GM21367 (cell line): ENCODE measurements at regions not wholly inside any gene's neighbourhood (a gene's known extent, or its start where the extent isn't known, plus 50 kb on each side); places are given as distances from the start of the nearest gene placed in this dataset.
A peak's percentile ranks its signal among the peaks of the same experiment; 100 is the strongest.

Experiments
- ATAC-seq: cut with Tn5 transposase; IDR thresholded peaks from one replicate; pipeline ENCODE4 v1.9.1; 2021; ENCODE audit not compliant: unreplicated experiment

DNA sequence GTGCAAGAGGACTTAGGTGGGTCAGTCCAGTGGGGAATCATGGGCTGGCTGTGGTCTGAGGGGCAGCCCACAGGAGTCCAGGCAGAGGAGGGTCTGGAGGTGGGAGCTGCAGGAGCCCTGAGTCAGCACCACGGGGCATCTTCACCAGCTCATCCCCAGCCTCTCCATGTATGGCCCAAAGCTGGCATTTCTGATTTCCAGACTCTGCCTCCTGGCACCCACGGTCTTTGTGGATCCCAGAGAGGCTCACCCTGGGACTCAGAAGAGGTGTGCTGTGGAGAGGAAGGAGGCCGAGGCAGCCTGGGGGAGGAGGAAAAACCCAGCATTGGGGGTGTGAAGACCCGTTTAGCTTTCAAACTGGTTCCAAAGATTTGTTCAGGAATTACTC, 64.5 kb upstream of the KLF13 start:
- ATAC-seq = no peak

DNA sequence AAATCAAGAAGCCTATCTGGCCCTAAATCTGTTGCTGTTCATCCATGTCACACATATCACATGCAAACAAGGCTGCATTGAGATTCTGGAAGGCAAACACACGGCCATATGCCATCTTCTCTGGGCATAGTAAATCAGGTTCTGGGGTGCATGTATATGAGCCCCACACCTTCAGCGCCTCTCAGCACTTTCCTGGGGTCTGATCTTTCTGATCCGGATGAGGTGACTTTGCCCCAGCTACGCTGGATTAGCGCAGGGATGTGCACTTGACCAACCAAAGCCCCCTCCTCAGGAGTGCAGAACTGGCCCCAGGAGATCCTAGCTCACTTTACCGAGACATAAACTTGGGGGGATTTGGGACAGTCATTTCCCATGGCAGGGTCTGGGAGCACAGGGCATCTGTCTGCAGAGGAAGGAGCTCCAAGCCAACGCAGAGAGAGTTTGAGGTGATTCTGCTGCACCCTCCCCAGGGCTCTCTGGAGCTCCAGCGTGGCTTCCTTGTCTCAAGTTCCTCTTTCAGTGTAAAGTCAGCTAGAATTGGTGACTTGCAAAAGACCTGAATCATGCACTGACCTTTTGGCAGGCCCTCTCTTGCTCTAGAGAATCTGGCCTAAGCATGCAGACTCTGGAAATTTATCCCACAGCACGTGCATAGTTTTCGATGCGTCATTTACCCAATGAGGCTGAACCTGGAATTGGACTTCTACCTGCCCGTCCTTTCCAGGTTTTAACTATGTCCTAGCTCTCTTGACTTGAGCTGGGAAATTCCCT, 63.5 kb upstream of the KLF13 start:
- no peak for ATAC-seq

DNA sequence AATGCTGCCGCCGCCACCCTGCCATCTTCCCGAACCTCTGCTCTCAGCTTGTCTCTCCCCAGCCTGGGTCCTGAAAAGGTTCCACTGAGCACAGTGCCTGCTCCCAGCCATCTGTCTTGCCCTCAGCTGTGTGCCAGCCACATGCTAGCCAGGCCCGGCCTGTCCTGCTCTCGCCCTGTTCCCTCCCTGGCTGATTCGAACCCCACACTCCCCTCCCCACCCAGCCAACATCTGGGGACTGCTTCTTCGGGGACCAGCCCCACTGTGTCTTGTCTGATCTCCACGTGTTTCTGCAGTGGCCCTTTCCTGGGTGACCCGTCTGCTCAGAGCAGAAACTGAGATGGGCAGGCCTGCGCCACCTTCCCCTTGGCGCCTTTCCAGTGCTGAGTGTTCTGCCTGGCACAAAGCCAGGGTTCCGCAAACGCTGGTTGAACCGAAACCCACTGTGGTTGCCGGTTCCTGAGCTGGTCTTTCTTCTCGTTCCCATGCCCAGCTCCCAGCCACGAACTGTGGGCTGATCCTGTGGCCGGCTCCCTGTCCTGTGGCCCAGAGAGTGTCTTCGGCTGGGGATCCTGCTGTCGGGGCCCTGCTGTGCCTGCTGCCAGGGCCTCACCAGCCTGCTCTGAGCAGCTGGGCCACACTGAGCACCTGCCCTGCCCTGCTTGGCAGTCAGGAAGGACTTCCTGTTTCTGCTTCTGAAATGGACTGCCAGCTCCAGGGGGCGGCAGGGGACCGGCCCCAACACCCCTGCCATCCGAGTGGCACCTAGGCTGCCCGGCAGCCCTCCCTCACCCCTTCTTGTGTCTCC, 62.7 kb upstream of the KLF13 start:
- no peak for ATAC-seq

DNA sequence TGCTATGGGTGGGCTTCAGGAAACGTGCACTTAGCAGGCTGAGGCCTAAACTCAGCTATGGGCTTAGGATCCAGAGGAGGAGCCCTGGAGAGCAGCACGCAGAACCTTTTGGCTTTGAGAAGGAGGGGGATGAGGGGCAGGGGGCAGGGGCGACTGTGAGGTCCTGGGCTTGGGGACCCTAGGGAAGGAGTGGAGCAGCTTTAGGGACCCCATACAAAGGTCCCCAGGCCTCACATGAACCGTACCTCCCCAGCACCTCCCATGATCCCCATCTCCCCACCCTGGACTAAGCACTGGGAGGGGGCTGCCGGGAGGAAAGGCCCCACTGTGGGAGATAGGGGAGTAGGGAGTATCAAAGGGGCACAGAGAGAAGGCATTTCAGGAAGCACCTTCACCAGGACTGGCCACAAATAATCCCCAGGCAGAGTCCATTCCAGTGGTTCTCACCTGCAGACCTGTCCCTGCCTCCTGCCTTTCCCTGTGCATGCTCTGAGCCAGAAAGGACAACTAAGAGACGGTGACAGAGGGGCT, 62.0 kb upstream of the KLF13 start:
- no peak for ATAC-seq

GRCh38 chr15:31265090-31265870, 61.4 kb upstream of the KLF13 start:
- no peak for ATAC-seq

- ATAC-seq = peak; percentile 32
Measured at GRCh38 chr15:31265871-31266711, 60.5 kb upstream of the KLF13 start.

DNA sequence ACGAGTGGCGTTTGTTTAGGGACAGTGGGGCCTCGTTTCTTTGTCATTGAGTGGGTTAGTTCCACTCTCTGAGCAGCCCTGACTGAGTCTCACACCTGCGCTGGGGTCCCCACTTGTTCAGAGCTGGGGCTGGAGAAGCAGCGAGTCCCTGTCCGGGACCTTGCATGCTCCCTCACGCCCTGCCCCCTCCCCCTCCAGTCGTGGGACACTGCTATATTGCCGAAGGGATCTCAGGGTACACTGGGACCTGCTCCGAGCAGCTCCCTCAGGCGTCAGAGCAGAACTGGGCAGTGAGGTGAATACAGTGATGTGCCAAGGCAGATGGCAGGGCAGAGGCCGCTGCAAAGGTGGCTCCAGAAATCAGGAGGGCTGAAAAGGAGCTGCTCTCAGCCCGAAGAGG, 59.9 kb upstream of the KLF13 start:
- ATAC-seq = no peak

GRCh38 chr15:31267161-31268107, 59.2 kb upstream of the KLF13 start:
- no peak for ATAC-seq

GRCh38 chr15:31268108-31268501, 58.5 kb upstream of the KLF13 start:
- no peak for ATAC-seq

DNA sequence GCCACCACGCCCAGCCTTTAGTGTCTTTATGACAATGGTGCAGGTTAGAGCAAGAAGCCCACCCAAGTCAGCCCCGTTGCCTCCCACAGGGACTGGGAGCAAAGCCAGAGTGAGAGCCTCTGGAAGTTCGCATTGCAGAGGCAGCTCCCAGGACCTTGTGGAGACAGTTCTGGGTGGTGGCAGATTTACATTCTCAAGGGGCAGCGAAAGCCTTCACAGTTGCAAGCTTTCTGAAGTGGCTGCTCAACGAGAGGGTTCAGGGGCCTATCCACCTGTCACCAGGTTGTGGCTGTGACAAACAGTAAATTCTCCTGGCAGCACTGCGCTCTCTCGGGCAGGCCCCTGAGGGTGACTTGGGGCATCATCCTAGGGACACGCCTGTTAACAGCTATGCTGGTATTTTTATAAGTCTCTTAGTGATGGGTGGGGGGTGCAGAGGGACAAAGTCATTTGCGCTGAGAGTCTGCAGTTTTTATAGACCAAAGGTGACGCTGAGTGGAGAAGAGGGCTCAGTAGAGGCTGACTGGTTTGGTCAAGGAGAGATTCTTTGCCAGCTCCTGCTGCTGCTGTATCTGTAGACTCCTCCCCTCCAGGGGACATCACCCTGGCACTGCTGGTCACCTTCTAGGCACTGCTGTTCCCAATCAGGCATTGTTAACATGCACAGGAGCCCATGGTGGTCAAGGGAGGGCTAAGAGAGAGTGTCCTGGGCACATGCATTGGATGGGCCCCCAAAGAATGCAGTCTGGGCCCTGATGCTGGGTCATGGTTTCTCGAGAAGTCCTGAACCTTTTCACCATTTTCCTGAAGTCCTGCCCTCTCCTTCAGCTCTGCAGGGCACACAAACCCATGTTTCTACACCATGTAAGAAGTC, 57.5 kb upstream of the KLF13 start:
- ATAC-seq = no peak

DNA sequence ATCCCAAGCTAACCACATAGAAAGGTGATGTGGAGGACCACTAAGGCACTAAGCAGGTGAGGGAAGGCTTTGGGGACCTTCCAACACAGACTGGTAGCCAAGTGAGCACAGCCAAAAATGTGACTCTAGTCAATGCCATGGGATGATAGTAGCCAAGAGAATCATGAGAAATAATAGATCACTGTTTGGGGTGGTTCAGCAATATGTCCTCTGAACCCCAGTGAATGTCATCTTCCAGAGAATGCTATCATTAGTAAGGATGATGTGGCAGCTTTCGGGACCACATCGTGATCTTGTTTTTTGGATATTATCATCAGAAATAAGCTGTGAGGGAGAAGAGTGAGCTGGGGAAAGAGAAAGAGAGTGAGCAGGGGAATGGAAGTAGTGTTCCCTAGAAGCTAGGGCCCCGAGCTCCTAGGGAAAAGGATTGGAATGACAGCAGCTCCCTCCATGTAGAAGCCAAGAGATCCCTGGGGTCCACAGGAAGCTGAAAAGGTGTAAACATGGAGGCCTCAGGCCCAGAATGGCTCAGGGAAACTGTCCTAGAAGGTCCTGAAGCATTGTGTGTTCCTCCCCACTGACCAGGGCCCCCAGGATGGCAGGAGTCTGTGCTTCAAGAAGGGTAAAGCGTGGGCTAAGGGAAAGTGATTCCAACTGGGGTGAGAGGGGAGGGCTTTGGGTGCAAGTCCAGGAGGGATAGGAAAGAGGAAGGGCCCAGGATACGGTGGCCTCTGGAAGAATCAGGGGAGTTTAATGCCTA, 56.6 kb upstream of the KLF13 start:
- no peak for ATAC-seq

DNA sequence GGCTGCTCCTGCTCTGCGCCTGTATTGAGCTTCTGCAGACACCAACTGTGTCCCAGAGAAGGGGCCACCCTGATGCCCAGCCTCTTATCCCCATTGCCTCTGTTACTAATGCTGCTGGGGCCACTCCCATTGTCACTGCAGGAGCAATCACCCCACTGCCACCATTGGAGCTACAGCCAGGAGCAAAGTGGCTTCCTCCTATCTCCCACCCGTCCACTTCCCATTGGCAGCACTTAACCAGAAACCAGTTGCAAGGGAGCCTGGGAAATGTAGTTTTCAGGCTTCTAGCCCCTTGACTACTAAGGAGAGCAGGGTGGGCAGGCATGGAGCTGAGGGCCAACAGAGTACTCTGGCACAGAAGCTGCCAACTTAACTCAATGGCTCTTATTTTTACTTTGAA, 55.9 kb upstream of the KLF13 start:
- ATAC-seq = no peak

DNA sequence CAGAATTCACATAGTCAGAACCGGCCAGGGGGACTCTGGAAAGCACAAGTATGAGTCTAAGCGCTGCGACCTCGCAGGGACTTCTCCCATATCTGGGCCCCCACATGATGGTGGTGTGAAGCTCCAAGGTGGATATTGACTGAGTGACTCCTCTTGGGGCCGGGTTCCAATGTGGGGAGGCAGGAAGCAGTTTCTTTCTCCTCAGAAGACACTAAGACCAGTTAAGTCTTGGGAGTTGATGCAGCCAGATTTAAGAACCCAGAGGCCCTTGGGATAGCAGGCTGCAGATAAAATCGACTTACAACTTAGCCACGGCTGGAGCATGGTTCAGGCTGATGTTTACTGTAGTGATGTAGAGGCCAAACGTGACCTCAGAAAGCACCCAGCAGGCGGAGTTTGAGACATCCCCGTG, 55.4 kb upstream of the KLF13 start:
- ATAC-seq = no peak

GRCh38 chr15:31271711-31272557, 54.7 kb upstream of the KLF13 start:
- no peak for ATAC-seq

DNA sequence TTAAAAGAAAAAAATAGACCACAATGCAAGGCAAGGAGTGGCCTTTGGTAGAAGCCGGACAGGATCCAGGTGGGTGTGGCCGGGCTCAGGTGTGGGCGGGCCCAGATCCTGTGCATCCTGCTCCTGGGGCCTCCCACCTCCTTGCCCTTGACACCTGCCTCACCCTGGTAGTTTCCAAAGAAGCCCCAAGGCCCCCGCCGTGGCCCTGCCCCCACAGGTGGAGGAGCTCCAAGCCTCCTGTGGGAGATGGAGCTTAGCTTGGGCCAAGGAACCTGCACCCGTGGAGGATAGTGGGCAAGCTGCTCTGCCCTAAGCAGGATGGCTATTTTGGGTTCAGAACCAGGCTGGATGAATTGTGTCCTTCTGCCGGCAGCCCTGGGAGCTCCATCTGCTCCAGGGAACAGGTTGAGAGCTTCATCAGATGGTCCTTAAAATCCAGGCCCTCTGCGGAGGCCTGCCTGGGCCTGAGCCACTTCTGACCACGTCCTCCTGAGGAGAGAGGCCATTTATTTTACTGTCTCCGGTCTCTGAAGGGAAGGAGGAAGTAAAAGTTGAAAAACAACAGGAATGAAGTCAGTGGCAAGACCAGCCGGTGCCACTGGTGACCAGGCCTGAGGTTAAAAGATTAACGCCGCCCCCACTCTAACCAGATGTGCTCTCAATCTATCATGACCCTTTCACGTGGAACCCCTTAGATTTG, 53.9 kb upstream of the KLF13 start:
- no peak for ATAC-seq

DNA sequence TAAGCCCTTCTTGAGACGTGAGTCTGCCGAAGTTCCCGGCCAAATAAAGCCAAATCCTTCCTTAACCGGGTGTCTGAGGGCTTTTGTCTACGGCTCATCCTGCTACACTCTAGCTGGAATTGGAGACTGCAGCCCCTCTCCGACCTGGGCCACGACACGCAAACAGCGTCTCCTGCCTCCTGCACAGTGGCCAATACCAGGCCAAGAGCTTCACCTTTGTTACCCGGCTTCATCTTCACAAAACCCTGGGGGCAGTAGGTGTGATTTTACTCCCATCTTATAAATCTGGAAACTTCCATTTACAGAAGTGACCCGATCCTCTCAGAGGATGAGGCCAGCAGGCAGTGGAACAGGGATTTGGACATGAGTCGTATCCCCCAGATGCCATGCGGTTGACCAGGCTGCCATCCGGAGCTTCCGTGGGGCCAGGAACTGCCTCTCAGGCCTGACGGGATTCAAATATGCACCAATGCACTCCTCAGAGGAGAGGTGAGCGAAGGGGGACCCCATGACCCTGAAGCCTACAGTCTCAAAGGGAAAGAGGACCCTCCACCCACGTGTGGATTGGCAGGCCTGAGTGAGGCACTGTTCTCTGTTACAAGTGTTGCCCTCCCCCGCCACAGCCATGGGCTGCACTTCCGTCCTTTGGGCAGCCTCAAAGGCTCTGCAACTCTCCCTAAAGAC, 53.2 kb upstream of the KLF13 start:
- ATAC-seq = no peak
